GM12892 (cell line): ENCODE measurements at regions not wholly inside any gene's neighbourhood (a gene's known extent, or its start where the extent isn't known, plus 50 kb on each side); places are given as distances from the start of the nearest gene placed in this dataset.

ENCODE experiments used
- POLR2A ChIP-seq: IDR thresholded peaks from 2 replicates; pipeline ENCODE4 v1.6.1; 2011; ENCODE audit warnings: low read depth, low read length, control low read depth
- POLR2AphosphoS5 ChIP-seq: IDR thresholded peaks from 2 replicates; pipeline ENCODE4 v1.6.1; 2011; ENCODE audit warnings: low read depth, low read length, control low read depth

DNA sequence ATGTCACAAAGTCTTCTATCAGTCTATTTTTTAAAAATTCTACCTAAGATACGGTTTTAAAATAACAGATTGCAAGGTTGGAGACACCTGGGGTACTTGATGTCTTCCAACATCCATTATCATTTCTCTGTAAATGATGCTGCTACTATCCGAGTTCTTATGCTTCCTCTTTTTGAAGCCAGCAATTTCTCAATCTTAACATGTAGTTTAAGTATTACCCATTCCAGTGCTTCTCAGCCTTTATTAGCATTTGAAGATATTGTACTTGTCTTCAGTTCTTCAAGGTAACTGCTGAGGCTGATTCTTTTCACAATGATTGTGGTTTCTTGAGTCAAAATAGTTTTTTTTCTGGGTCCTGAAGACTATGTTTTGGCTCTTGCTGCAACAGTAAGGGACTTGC is 96.4 kb upstream of the SELENOP start:
- TF ChIP-seq POLR2AphosphoS5, result no peak
- TF ChIP-seq POLR2A, result no peak
